ENCODE measurements at regions not wholly inside any gene's neighbourhood (a gene's known extent, or its start where the extent isn't known, plus 50 kb on each side); places are given as distances from the start of the nearest gene placed in this dataset.

DNA sequence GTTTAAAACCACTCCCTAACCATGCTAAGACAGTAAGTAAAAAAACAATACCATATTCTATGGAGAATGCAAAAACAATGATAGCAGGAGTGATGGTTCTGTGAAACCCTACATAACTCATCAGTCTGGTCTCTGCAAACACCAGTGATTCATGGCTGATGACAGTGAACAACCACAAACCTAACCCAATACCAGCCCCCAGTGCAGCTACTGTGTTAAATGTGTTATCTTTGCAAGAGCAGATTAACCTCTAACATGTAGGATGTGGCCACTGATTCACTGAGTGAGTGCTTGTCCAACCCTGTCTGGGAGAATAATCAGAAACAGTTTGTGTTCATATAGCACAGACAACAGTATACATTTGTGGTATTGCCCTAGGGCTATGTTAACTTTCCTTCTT is 100.2 kb upstream of the COG2 start:
- TF ChIP-seq CTCF (IDR thresholded peaks at IDR 0.05) (no peak), POLR2A (IDR thresholded peaks at IDR 0.05) (no peak)
